H9 (cell line): ENCODE measurements at regions not wholly inside any gene's neighbourhood (a gene's known extent, or its start where the extent isn't known, plus 50 kb on each side); places are given as distances from the start of the nearest gene placed in this dataset.
A peak's percentile ranks its signal among the peaks of the same experiment; 100 is the strongest.

Source experiments
- DNase-seq: peaks from one replicate; pipeline ENCODE4 v3.0.0-alpha.2; 2017
- H2AFZ ChIP-seq: one replicate; pipeline ENCODE4 v1.6.1; 2013; ENCODE audit warnings: mild to moderate bottlenecking, low read length, control low read depth, moderate library complexity
- H2AK5ac ChIP-seq: 2 replicates; pipeline ENCODE4 v1.6.1; 2013; ENCODE audit warnings: low read length, control low read depth, mixed read lengths; ENCODE audit not compliant: insufficient read length
- H2BK120ac ChIP-seq: one replicate; pipeline ENCODE4 v1.6.1; 2013; ENCODE audit warnings: low read depth, mild to moderate bottlenecking, low read length, control low read depth, inconsistent platforms; ENCODE audit not compliant: poor library complexity, severe bottlenecking
- H2BK12ac ChIP-seq: 2 replicates; pipeline ENCODE4 v1.6.1; 2013; ENCODE audit warnings: low read length, control low read depth, mixed read lengths, low read depth; ENCODE audit not compliant: insufficient read length
- H2BK15ac ChIP-seq: 2 replicates; pipeline ENCODE4 v1.6.1; 2013; ENCODE audit warnings: low read depth, low read length, control low read depth
- H2BK20ac ChIP-seq: one replicate; pipeline ENCODE4 v1.6.1; 2013; ENCODE audit warnings: low read depth, mild to moderate bottlenecking, low read length, control low read depth, inconsistent platforms; ENCODE audit not compliant: poor library complexity, severe bottlenecking
- H2BK5ac ChIP-seq: 2 replicates; pipeline ENCODE4 v1.6.1; 2013; ENCODE audit warnings: low read length, control low read depth, mixed read lengths; ENCODE audit not compliant: insufficient read length
- H3K14ac ChIP-seq: 2 replicates; pipeline ENCODE4 v1.6.1; 2013; ENCODE audit warnings: low read length, control low read depth; ENCODE audit not compliant: insufficient read depth
- H3K18ac ChIP-seq: 2 replicates; pipeline ENCODE4 v1.6.1; 2013; ENCODE audit warnings: low read depth, mild to moderate bottlenecking, mixed read lengths, low read length, control low read depth; ENCODE audit not compliant: insufficient read length
- H3K23ac ChIP-seq: 2 replicates; pipeline ENCODE4 v1.6.1; 2013; ENCODE audit warnings: low read length, control low read depth, mixed read lengths, low read depth; ENCODE audit not compliant: insufficient read length
- H3K23me2 ChIP-seq: 2 replicates; pipeline ENCODE4 v1.6.1; 2013; ENCODE audit warnings: low read depth, mild to moderate bottlenecking, mixed read lengths, low read length, control low read depth; ENCODE audit not compliant: insufficient read length, poor library complexity, severe bottlenecking
- H3K27ac ChIP-seq: 2 replicates; pipeline ENCODE4 v1.5.1; 2013; ENCODE audit warnings: low read length, control low read depth, mixed read lengths, low read depth; ENCODE audit not compliant: insufficient read length
- H3K27me3 ChIP-seq: 2 replicates; pipeline ENCODE4 v1.6.1; 2013; ENCODE audit warnings: low read length, control low read depth, inconsistent platforms; ENCODE audit not compliant: insufficient read depth
- H3K4ac ChIP-seq: 2 replicates; pipeline ENCODE4 v1.6.1; 2013; ENCODE audit warnings: low read depth, mild to moderate bottlenecking, control low read depth, inconsistent platforms, low read length, moderate library complexity
- H3K4me1 ChIP-seq: 2 replicates; pipeline ENCODE4 v1.6.1; 2013; ENCODE audit warnings: low read length, control low read depth, inconsistent platforms; ENCODE audit not compliant: insufficient read depth
- H3K4me2 ChIP-seq: 2 replicates; pipeline ENCODE4 v1.6.1; 2013; ENCODE audit warnings: low read length, control low read depth, mixed read lengths; ENCODE audit not compliant: insufficient read length, insufficient read depth
- H3K56ac ChIP-seq: 2 replicates; pipeline ENCODE4 v1.6.1; 2013; ENCODE audit warnings: low read depth, mild to moderate bottlenecking, mixed read lengths, low read length, control low read depth; ENCODE audit not compliant: insufficient read length
- H3K79me1 ChIP-seq: 2 replicates; pipeline ENCODE4 v1.6.1; 2013; ENCODE audit warnings: low read depth, mild to moderate bottlenecking, moderate library complexity, low read length, control low read depth, inconsistent platforms; ENCODE audit not compliant: insufficient read depth, poor library complexity, severe bottlenecking
- H3K79me2 ChIP-seq: 2 replicates; pipeline ENCODE4 v1.6.1; 2013; ENCODE audit warnings: low read length, control low read depth, inconsistent platforms; ENCODE audit not compliant: insufficient read depth
- H3K9ac ChIP-seq: 2 replicates; pipeline ENCODE4 v1.6.1; 2013; ENCODE audit warnings: low read length, control low read depth, mixed read lengths; ENCODE audit not compliant: insufficient read length; ENCODE audit errors: extremely low read depth
- H3K9me3 ChIP-seq: one replicate; pipeline ENCODE4 v1.6.1; 2013; ENCODE audit warnings: low read depth, low read length, inconsistent platforms; ENCODE audit not compliant: control insufficient read depth
- H3T11ph ChIP-seq: one replicate; pipeline ENCODE4 v1.6.1; 2013; ENCODE audit warnings: mild to moderate bottlenecking, low read length, control low read depth, inconsistent platforms
- H4K20me1 ChIP-seq: one replicate; pipeline ENCODE4 v1.6.1; 2013; ENCODE audit not compliant: control insufficient read depth, insufficient read length, insufficient read depth
- H4K5ac ChIP-seq: 2 replicates; pipeline ENCODE4 v1.6.1; 2013; ENCODE audit warnings: low read depth, mild to moderate bottlenecking, mixed read lengths, low read length, control low read depth; ENCODE audit not compliant: insufficient read length
- H4K8ac ChIP-seq: replicated peaks from 2 replicates; pipeline ENCODE4 v1.6.1; 2013; ENCODE audit warnings: low read length, control low read depth, mixed read lengths, low read depth; ENCODE audit not compliant: insufficient read length
- H4K91ac ChIP-seq: 2 replicates; pipeline ENCODE4 v1.6.1; 2013; ENCODE audit warnings: low read depth, mild to moderate bottlenecking, moderate library complexity, mixed read lengths, low read length, control low read depth; ENCODE audit not compliant: insufficient read length
- H3K27ac Mint-ChIP-seq, 3 experiments: 2 replicates in 2 of 3; 3 replicates in 1 of 3; pipeline ENCODE4 v1.8.0; 2020 to 2021; ENCODE audit warnings: mixed read lengths in 3 of 3, mild to moderate bottlenecking in 1 of 3, moderate library complexity in 1 of 3
- H3K27me3 Mint-ChIP-seq: 2 replicates; pipeline ENCODE4 v1.8.0; 2021; ENCODE audit warnings: low read depth, mild to moderate bottlenecking, moderate library complexity, mixed read lengths
- H3K36me3 Mint-ChIP-seq, 3 experiments: 2 replicates in 2 of 3; 3 replicates in 1 of 3; pipeline ENCODE4 v1.8.0; 2020 to 2021; ENCODE audit warnings: low read depth in 3 of 3, mixed read lengths in 3 of 3; ENCODE audit not compliant: insufficient read depth in 1 of 3
- H3K4me1 Mint-ChIP-seq, 2 experiments: 2 replicates each; pipeline ENCODE4 v1.8.0; 2020; ENCODE audit warnings: mixed read lengths in 2 of 2
- H3K4me3 Mint-ChIP-seq, 2 experiments: 2 replicates in 1 of 2; 3 replicates in 1 of 2; pipeline ENCODE4 v1.8.0; 2020 to 2021; ENCODE audit warnings: mild to moderate bottlenecking in 2 of 2, mixed read lengths in 2 of 2, moderate library complexity in 1 of 2
- H3K9me3 Mint-ChIP-seq, 2 experiments: 2 replicates in 1 of 2; 3 replicates in 1 of 2; pipeline ENCODE4 v1.8.0; 2020; ENCODE audit warnings: mild to moderate bottlenecking in 2 of 2, mixed read lengths in 2 of 2, moderate library complexity in 1 of 2
- WGBS: extraction: QIAGEN DNeasy Blood & Tissue Kit; methylation state at CpG from one replicate; pipeline ENCODE4 v1.1.7; 2013; ENCODE audit warnings: missing lambda C conversion rate, low lambda C conversion rate, mixed read lengths; ENCODE audit not compliant: insufficient read length; ENCODE audit errors: extremely low coverage; 5-methylcytosine and 5-hydroxymethylcytosine counted together
- TF ChIP-seq, protein P1 (sequence below): fragments of 200-600 bp; sonication (generic); conservative IDR thresholded peaks from 3 replicates; pipeline ENCODE4 v1.8.0; 2021; ENCODE audit warnings: antibody characterized with exemption, mild to moderate bottlenecking

DNA sequence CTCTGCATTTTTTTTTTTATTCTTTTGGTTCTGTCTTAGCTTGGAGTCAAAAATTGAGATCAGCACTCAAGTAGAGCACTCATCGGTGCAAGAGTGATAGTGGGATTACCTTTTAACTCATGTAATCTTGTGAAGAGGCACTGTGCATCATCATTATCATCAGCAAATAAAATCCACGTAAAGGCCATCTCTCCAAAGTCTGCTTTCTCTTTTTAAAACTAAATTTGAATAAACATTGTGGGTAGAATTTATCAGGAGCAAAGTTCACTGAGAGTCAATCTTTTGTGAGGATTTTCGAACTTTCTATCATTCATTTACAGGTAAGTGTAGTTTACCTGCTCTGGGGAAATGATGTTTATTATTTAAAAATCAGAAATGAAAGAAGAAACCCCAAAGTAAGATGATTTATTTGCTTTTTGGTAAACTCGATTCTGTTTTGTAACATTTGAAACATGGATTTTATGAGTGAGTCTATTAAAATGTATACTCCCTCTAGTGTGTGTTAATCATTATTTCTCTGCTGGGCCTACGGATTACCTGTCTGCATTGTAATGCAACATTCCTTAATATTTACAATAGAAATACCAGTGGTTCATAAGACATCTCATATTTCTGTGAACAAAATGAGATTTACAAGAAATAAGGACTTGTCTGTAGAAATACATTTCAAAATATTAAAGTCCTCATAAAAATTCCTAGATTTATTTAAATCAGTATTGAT, 327.7 kb upstream of the NAALADL2 start:
- WGBS = no CpG with 5 or more reads among the region's 5 CpGs
- no peak overlapping the region for H3K9ac ChIP-seq

More for the DNA sequence above, 327.7 kb upstream of the NAALADL2 start:
- H3K14ac ChIP-seq = no peak overlapping the region
- H4K91ac ChIP-seq = no peak overlapping the region
- H3K36me3 Mint-ChIP-seq = peaks cover 0 to 5% (median 4%) of the 10 kb centered on the region in 3 experiments; a peak in 4 of 7 replicates
- no peaks in the 10 kb centered on the region for H3K9me3 ChIP-seq
- no peaks in the 10 kb centered on the region for H3K27me3 Mint-ChIP-seq
- H3K27ac Mint-ChIP-seq = peak overlapping the region in 2 of 3 experiments; percentile 1 to 23; a peak in 2 of 7 replicates
- peaks cover 45 to 49% of the 10 kb centered on the region in 2 experiments for H3K4me1 Mint-ChIP-seq
- peaks cover 0 to 3% of the 10 kb centered on the region in 2 experiments; a peak in 2 of 5 replicates for H3K9me3 Mint-ChIP-seq
- no peak overlapping the region for H2AK5ac ChIP-seq
- H2BK5ac ChIP-seq = no peak overlapping the region
- DNase-seq = no peak
- no peaks in the 10 kb centered on the region; the same call in 1 of the 2 replicates for H3K4me1 ChIP-seq
- H3K23me2 ChIP-seq = no peaks in the 10 kb centered on the region
- no peak overlapping the region for H3K27ac ChIP-seq
- no peaks in the 10 kb centered on the region for H4K20me1 ChIP-seq
- H2BK12ac ChIP-seq = no peak overlapping the region
- no peak overlapping the region for H2BK20ac ChIP-seq
- H3K79me2 ChIP-seq = no peaks in the 10 kb centered on the region
- H2AFZ ChIP-seq = no peak overlapping the region
- no peak overlapping the region for H4K8ac ChIP-seq
- TF ChIP-seq, protein P1, sequence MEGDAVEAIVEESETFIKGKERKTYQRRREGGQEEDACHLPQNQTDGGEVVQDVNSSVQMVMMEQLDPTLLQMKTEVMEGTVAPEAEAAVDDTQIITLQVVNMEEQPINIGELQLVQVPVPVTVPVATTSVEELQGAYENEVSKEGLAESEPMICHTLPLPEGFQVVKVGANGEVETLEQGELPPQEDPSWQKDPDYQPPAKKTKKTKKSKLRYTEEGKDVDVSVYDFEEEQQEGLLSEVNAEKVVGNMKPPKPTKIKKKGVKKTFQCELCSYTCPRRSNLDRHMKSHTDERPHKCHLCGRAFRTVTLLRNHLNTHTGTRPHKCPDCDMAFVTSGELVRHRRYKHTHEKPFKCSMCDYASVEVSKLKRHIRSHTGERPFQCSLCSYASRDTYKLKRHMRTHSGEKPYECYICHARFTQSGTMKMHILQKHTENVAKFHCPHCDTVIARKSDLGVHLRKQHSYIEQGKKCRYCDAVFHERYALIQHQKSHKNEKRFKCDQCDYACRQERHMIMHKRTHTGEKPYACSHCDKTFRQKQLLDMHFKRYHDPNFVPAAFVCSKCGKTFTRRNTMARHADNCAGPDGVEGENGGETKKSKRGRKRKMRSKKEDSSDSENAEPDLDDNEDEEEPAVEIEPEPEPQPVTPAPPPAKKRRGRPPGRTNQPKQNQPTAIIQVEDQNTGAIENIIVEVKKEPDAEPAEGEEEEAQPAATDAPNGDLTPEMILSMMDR = no peak
- H3K56ac ChIP-seq = no peak overlapping the region
- H3K4me2 ChIP-seq = no peak overlapping the region
- H3T11ph ChIP-seq = no peak overlapping the region
- no peak overlapping the region for H2BK120ac ChIP-seq
- H3K79me1 ChIP-seq = no peaks in the 10 kb centered on the region
- no peak overlapping the region for H3K18ac ChIP-seq
- no peaks in the 10 kb centered on the region for H3K27me3 ChIP-seq
- H3K4ac ChIP-seq = no peak overlapping the region
- H4K5ac ChIP-seq = no peak overlapping the region
- no peak overlapping the region for H3K23ac ChIP-seq
- H3K4me3 Mint-ChIP-seq = no peak overlapping the region
- no peak overlapping the region for H2BK15ac ChIP-seq
